HFFc6 (cell line): ENCODE measurements at regions not wholly inside any gene's neighbourhood (a gene's known extent, or its start where the extent isn't known, plus 50 kb on each side); places are given as distances from the start of the nearest gene placed in this dataset.
A peak's percentile ranks its signal among the peaks of the same experiment; 100 is the strongest.

Experiments used
- DNase-seq: peaks from one replicate; pipeline ENCODE4 v3.0.0-alpha.2; 2018
- H3K27ac Mint-ChIP-seq: 2 replicates; pipeline ENCODE4 v1.8.0; 2020; ENCODE audit warnings: mild to moderate bottlenecking, mixed read lengths
- H3K27me3 Mint-ChIP-seq: 2 replicates; pipeline ENCODE4 v1.8.0; 2021; ENCODE audit warnings: mild to moderate bottlenecking, moderate library complexity, mixed read lengths; ENCODE audit not compliant: insufficient read depth
- H3K36me3 Mint-ChIP-seq: 2 replicates; pipeline ENCODE4 v1.8.0; 2021; ENCODE audit warnings: low read depth, mixed read lengths
- H3K4me1 Mint-ChIP-seq: 2 replicates; pipeline ENCODE4 v1.8.0; 2020; ENCODE audit warnings: low read depth, mixed read lengths
- H3K4me3 Mint-ChIP-seq: 2 replicates; pipeline ENCODE4 v1.8.0; 2020; ENCODE audit warnings: mild to moderate bottlenecking, moderate library complexity, mixed read lengths
- H3K9me3 Mint-ChIP-seq: 2 replicates; pipeline ENCODE4 v1.8.0; 2020; ENCODE audit warnings: mild to moderate bottlenecking, mixed read lengths
- CTCF ChIP-seq: fragments of 200-600 bp; sonication (generic); IDR thresholded peaks from 2 replicates; pipeline ENCODE4 v1.5.0; 2021; ENCODE audit warnings: antibody characterized with exemption, mild to moderate bottlenecking

GRCh38 chr17:72417627-72418026 is 296.8 kb downstream of the SOX9 start:
- Mint-ChIP-seq H3K27me3 (no peaks in the 10 kb centered on the region; the same call in 1 of the 2 replicates), H3K9me3 (peaks cover 24% of the 10 kb centered on the region), H3K4me3 (no peak overlapping the region), H3K4me1 (peaks cover 29% of the 10 kb centered on the region), H3K36me3 (peaks cover 27% of the 10 kb centered on the region), H3K27ac (no peak overlapping the region)
- DNase-seq, result no peak
- no peak for TF ChIP-seq CTCF

DNA sequence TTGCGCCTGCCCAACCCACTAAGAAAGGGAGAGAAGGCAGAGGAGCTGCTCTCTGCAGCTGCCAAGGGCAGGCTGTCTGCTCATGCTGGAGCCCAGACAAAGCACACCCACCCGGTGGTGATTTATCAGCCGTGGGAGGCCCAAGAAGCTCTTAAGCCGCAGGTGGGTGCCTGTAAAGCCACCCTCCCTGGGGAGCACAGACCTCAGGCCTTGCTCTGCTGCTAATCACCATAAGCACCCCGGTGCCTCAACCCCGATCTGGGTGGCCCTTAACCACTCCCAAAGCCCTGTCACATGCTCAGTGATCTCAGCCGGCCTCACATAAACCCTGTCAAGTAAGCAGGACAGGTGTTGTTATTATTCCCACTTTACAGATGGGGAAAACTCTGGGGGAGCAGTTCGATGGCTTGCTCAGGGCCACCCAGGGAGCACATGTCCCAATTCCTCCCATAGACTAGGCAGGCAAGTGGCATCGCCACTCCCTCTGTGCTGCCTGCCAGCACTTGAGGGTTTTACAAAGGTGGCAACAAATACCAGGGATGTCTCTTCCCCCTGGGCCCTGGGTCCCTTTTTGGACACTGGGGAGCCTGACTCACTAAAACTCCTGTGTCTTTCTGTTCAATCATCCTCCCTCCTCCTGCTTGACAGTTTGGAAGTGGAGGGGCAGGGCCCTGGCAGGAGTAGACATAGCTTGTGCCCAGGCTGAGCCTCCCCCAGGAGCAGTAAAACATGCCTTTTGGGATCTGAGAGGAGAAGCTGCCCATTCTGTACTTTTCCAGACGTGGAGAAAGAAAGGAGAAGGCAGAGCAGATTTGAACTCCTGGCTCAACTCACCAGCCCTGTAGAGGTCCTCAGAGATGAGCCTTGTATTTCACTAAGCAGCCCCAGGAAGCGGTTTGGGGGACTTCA is 299.3 kb downstream of the SOX9 start:
- TF ChIP-seq CTCF, result no peak; the same call in 1 of the 2 replicates
- Mint-ChIP-seq H3K36me3 (peaks cover 18% of the 10 kb centered on the region), H3K27ac (peak overlapping the region; percentile 90), H3K4me1 (peaks cover 49% of the 10 kb centered on the region), H3K9me3 (peaks cover 24% of the 10 kb centered on the region), H3K27me3 (no peaks in the 10 kb centered on the region; the same call in 1 of the 2 replicates), H3K4me3 (no peak overlapping the region)
- no peak for DNase-seq

DNA sequence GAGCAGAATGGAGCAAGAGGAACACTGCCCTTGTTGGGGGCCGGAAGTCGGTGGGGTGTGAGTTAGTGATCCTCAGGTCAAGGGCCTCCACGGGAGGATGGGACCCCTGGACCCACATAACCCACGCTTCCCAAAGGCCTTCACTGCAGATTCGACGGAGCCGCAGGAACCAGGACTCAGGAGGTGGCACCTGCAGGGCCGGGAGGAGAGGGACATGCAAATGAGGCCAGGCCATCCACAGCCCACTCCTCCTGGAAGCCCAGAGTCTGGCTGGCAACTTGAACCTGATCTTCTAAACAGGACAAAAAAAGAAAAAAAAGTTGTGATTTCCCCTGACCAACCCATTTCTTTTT is 299.9 kb downstream of the SOX9 start:
- peaks cover 49% of the 10 kb centered on the region for H3K4me1 Mint-ChIP-seq
- TF ChIP-seq CTCF, result no peak
- no peak for DNase-seq
- peaks cover 24% of the 10 kb centered on the region for H3K9me3 Mint-ChIP-seq
- no peaks in the 10 kb centered on the region; the same call in 1 of the 2 replicates for H3K27me3 Mint-ChIP-seq
- no peak overlapping the region for H3K4me3 Mint-ChIP-seq
- peaks cover 18% of the 10 kb centered on the region for H3K36me3 Mint-ChIP-seq
- H3K27ac Mint-ChIP-seq, result peak overlapping the region; percentile 90

- Mint-ChIP-seq H3K4me1 (peaks cover 49% of the 10 kb centered on the region), H3K27me3 (no peaks in the 10 kb centered on the region; the same call in 1 of the 2 replicates), H3K27ac (peak overlapping the region; percentile 90), H3K4me3 (peak overlapping the region; percentile 36; the same call in 1 of the 2 replicates), H3K36me3 (peaks cover 18% of the 10 kb centered on the region), H3K9me3 (peaks cover 24% of the 10 kb centered on the region)
- DNase-seq, result peak; percentile 98
- TF ChIP-seq CTCF, result no peak
Measured at GRCh38 chr17:72421128-72422092, 300.6 kb downstream of the SOX9 start.

- Mint-ChIP-seq H3K27me3 (no peaks in the 10 kb centered on the region; the same call in 1 of the 2 replicates), H3K36me3 (peaks cover 12% of the 10 kb centered on the region), H3K4me1 (peaks cover 49% of the 10 kb centered on the region), H3K9me3 (peaks cover 18% of the 10 kb centered on the region), H3K27ac (peak overlapping the region; percentile 96), H3K4me3 (peak overlapping the region; percentile 71; the same call in 1 of the 2 replicates)
- no peak for DNase-seq
- no peak for TF ChIP-seq CTCF
Measured at GRCh38 chr17:72422204-72422504, 301.3 kb downstream of the SOX9 start.
